Common myeloid progenitor, CD34-positive (primary cell): ENCODE measurements at regions not wholly inside any gene's neighbourhood (a gene's known extent, or its start where the extent isn't known, plus 50 kb on each side); places are given as distances from the start of the nearest gene placed in this dataset.

Experiments
- CTCF ChIA-PET: fragments of 350-600 bp; sonication (Branson Sonifier 250); formaldehyde crosslinking; loops from one replicate; lab custom pipeline; 2021; ENCODE audit warnings: antibody characterized with exemption; lab: Charles Lee
- POLR2A ChIA-PET: fragments of 350-600 bp; sonication (Branson Sonifier 250); formaldehyde crosslinking; loops from one replicate; lab custom pipeline; 2021; ENCODE audit warnings: antibody characterized with exemption; lab: Charles Lee
- DNase-seq, 3 donors: peaks; one replicate each; pipeline versions ENCODE4 v3.0.0 to v3.0.0-alpha.2; 2013
- H3K27ac ChIP-seq, 2 experiments: 1 replicate in 1 of 2; 2 replicates in 1 of 2; pipeline ENCODE4 v1.7.0; 2013; ENCODE audit warnings: inconsistent platforms in 2 of 2, low read length in 2 of 2, mild to moderate bottlenecking in 2 of 2, low read depth in 1 of 2, moderate library complexity in 1 of 2; ENCODE audit not compliant: severe bottlenecking in 2 of 2, insufficient read depth in 1 of 2, poor library complexity in 1 of 2
- H3K27me3 ChIP-seq, 5 experiments: replicated peaks in 2 of 5; 1 replicate in 3 of 5; 2 replicates in 2 of 5; pipeline versions ENCODE4 v1.6.1 to v1.7.0; 2013; ENCODE audit warnings: low read length in 4 of 5, mild to moderate bottlenecking in 2 of 5, moderate library complexity in 2 of 5, inconsistent platforms in 1 of 5; ENCODE audit not compliant: insufficient read depth in 5 of 5, control insufficient read depth in 4 of 5
- H3K36me3 ChIP-seq, 4 experiments: 1 replicate in 2 of 4; 2 replicates in 2 of 4; pipeline versions ENCODE4 v1.6.1 to v1.7.0; 2013; ENCODE audit warnings: low read length in 3 of 4, control low read depth in 1 of 4, mild to moderate bottlenecking in 1 of 4; ENCODE audit not compliant: control insufficient read depth in 4 of 4, insufficient read depth in 4 of 4
- H3K4me1 ChIP-seq, 4 experiments: 1 replicate in 3 of 4; 2 replicates in 1 of 4; pipeline versions ENCODE4 v1.6.1 to v1.7.1; 2013; ENCODE audit warnings: low read length in 3 of 4, mild to moderate bottlenecking in 3 of 4, control low read depth in 1 of 4, inconsistent platforms in 1 of 4, moderate library complexity in 1 of 4; ENCODE audit not compliant: control insufficient read depth in 4 of 4, insufficient read depth in 4 of 4; ENCODE audit errors: control extremely low read depth in 1 of 4
- H3K4me3 ChIP-seq, 7 experiments: 1 replicate in 4 of 7; 2 replicates in 3 of 7; pipeline versions ENCODE4 v1.5.1 to v1.7.0; 2013; ENCODE audit warnings: mild to moderate bottlenecking in 7 of 7, low read length in 6 of 7, moderate library complexity in 6 of 7, inconsistent platforms in 2 of 7, low read depth in 2 of 7, control low read depth in 1 of 7; ENCODE audit not compliant: insufficient read depth in 4 of 7, control insufficient read depth in 1 of 7; ENCODE audit errors: extremely low read depth in 1 of 7
- H3K9me3 ChIP-seq, 5 experiments: 1 replicate in 4 of 5; 2 replicates in 1 of 5; pipeline versions ENCODE4 v1.6.1 to v1.7.1; 2013; ENCODE audit warnings: low read length in 4 of 5, mild to moderate bottlenecking in 2 of 5, inconsistent platforms in 1 of 5, low read depth in 1 of 5, moderate library complexity in 1 of 5; ENCODE audit not compliant: control insufficient read depth in 4 of 5, insufficient read depth in 2 of 5; ENCODE audit errors: control extremely low read depth in 1 of 5
- WGBS: methylation state at CpG from one replicate; pipeline ENCODE4 v1.1.5; 2013; ENCODE audit not compliant: insufficient coverage; 5-methylcytosine and 5-hydroxymethylcytosine counted together

DNA sequence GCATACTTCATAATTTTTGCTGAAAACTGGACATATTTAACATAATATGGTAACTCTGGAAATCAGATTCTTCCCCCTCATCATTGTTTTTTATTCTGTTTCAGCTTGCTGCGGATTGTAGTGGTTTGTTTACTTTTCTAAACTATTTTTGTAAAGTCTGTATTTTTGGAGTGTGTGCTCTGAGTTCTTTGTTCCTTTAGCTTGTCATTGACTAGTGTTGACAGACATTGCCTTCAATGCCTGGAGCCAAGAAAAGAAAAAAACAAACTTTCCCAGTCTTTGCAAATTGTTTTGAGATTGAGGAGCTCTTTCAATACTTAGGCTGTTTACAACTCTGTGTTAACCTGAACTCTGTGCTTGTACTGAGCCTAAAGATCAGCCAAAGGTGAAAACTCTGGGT lies 137.3 kb upstream of the CEP126 start:
- Histone ChIP-seq H3K4me1 (no peaks in the 10 kb centered on the region), H3K36me3 (no peaks in the 10 kb centered on the region), H3K4me3 (no peak overlapping the region), H3K9me3 (peaks cover 0 to 2% (median 0%) of the 10 kb centered on the region in 5 experiments), H3K27ac (no peak overlapping the region), H3K27me3 (no peaks in the 10 kb centered on the region)
- POLR2A ChIA-PET, result no interaction called here
- WGBS, result no CpG with 5 or more reads among the region's 1 CpG
- no peak for DNase-seq
- CTCF ChIA-PET, result no interaction called here

DNA sequence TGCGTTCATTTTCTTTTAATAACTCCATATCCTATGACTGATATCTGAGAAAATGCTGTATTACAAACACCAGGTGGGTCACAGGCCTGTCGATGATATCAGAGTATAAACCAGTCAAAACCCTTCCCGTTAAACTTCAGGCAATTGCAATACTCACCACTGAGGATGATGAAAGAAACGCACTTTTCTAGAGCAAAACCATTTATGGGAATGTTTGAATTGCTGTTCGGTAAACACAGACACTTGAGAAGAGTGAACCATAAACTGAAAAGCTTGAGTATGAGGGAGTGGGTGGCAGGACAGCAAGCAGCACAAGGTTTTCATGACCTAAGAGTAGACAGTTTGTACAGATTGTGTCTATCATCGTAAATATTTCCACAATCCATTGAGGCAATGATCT lies 139.8 kb upstream of the CEP126 start:
- 96% methylated on average over 4 of the region's 6 CpGs for WGBS

DNA sequence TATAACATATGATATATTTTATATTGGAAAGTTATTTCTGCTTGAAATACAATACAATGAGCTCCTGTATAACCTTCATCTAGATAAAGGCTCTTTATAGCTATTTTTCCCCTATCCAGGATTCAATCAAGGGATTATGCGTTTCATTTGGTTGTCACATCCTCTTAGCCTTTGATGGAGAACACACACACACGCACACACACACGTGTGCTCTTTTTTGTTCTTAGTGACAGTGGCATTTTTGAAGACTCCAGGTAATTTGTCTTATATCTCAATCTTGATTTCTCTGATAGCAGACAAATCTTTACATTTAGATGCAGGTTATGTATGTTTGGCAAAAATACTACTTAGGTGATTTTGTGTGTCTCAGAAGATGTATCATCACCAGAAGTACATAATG lies 144.2 kb upstream of the CEP126 start:
- Histone ChIP-seq H3K36me3 (no peaks in the 10 kb centered on the region), H3K4me3 (no peak overlapping the region), H3K9me3 (peaks cover 1 to 6% (median 3%) of the 10 kb centered on the region in 5 experiments), H3K4me1 (no peaks in the 10 kb centered on the region), H3K27me3 (no peaks in the 10 kb centered on the region), H3K27ac (no peak overlapping the region)
- ChIA-PET POLR2A (no interaction called here), CTCF (no interaction called here)
- no peak for DNase-seq
- 100% methylated on average over 1 of the region's 3 CpGs for WGBS

More for the DNA sequence above, 139.8 kb upstream of the CEP126 start:
- H3K4me1 ChIP-seq, result no peaks in the 10 kb centered on the region
- no peaks in the 10 kb centered on the region for H3K27me3 ChIP-seq
- CTCF ChIA-PET, result interaction anchor here (1.1 kb wide), 1 partner anchor 200 kb away, joined by 3 read pairs; no protein-coding TSS in a partner anchor
- H3K9me3 ChIP-seq, result peaks cover 0 to 2% (median 0%) of the 10 kb centered on the region in 5 experiments
- H3K4me3 ChIP-seq, result no peak overlapping the region
- no peaks in the 10 kb centered on the region for H3K36me3 ChIP-seq
- POLR2A ChIA-PET, result no interaction called here
- no peak for DNase-seq
- no peak overlapping the region for H3K27ac ChIP-seq

DNA sequence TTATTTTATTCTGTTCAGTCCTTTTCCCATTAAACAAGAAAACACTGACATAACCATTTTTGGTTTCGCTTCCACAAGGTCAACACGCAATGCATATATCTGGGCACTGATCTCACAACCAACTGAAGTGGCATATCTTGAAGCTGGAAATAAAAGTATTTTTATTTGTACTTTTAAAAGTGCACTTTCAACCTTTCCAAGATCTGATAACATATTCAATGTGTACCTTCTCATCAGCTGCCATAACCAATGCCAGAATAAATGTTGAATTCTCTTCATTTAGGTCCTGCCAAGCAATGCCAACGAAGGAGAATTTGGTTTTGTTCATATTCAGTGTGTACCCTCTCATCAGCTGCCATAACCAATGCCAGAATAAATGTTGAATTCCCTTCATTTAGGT lies 148.9 kb upstream of the CEP126 start:
- Histone ChIP-seq H3K36me3 (no peaks in the 10 kb centered on the region), H3K27me3 (no peaks in the 10 kb centered on the region), H3K9me3 (peaks cover 1 to 6% (median 3%) of the 10 kb centered on the region in 5 experiments), H3K27ac (no peak overlapping the region), H3K4me3 (no peak overlapping the region), H3K4me1 (no peaks in the 10 kb centered on the region)
- no peak for DNase-seq
- ChIA-PET POLR2A (no interaction called here), CTCF (no interaction called here)
- 80% methylated on average over 1 of the region's 3 CpGs for WGBS

DNA sequence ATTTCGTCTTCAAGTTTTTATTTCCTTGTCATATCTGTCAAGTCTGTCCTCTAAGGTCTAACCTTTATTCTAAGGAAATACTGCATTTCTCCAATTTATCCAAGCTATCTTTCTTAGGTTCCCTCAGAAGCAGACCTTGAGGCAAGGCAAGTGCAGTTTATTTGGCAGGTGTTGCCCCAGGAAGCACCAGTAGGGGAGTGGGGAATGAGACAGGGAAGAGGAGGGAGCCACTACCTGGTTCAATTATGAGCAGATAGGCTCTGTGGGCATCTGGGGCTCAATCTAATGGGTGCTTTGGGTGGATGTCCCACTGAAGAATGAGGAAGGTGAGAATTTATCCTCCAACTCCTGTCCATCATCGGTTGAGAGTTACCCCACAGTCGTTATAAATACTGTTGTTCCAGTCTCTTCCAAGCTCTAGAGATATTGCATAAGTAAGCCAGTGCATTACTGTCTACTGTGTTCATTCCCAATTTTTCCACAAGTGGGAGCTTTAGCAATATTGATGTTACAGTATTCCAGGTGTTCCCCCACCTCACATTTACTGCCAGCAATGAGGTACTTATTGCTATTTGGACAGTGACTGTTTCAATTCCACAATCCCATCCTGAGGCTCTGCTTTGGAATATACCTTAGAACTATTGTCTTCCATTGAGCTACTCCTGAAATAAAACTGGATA lies 154.9 kb upstream of the CEP126 start:
- ChIA-PET CTCF (interaction anchor here (0.8 kb wide), 1 partner anchor 9 kb away, joined by 3 read pairs; no protein-coding TSS in a partner anchor), POLR2A (no interaction called here)
- WGBS, result 86% methylated on average over 1 of the region's 3 CpGs
- Histone ChIP-seq H3K9me3 (no peaks in the 10 kb centered on the region), H3K4me1 (no peaks in the 10 kb centered on the region), H3K36me3 (no peaks in the 10 kb centered on the region), H3K27ac (no peak overlapping the region), H3K4me3 (no peak overlapping the region), H3K27me3 (no peaks in the 10 kb centered on the region)
- no peak for DNase-seq

DNA sequence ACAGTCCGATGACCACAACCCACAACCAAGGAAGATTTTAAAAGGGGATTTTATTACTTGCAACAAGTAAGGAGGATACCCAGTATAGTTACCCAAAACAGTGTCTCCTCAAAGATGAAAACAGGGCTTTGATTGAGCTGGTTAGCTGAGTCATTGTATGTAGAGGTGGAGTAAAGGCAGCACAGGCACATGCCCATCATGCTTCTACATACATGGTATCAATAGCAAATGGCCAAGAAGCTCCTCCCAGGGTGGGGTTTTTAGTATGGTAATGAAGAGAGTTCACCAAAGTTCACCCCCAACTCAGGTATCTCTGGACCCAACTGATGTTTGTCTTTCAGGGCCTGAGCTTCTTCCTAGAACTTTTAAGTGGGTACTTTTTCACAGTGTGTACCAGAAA lies 157.1 kb upstream of the CEP126 start:
- WGBS, result 100% methylated on average over 1 of the region's 1 CpG
- H3K4me3 ChIP-seq, result no peak overlapping the region
- POLR2A ChIA-PET, result no interaction called here
- H3K27ac ChIP-seq, result no peak overlapping the region
- CTCF ChIA-PET, result no interaction called here
- no peaks in the 10 kb centered on the region for H3K4me1 ChIP-seq
- H3K9me3 ChIP-seq, result no peaks in the 10 kb centered on the region
- no peaks in the 10 kb centered on the region for H3K27me3 ChIP-seq
- H3K36me3 ChIP-seq, result no peaks in the 10 kb centered on the region
- DNase-seq, result no peak

DNA sequence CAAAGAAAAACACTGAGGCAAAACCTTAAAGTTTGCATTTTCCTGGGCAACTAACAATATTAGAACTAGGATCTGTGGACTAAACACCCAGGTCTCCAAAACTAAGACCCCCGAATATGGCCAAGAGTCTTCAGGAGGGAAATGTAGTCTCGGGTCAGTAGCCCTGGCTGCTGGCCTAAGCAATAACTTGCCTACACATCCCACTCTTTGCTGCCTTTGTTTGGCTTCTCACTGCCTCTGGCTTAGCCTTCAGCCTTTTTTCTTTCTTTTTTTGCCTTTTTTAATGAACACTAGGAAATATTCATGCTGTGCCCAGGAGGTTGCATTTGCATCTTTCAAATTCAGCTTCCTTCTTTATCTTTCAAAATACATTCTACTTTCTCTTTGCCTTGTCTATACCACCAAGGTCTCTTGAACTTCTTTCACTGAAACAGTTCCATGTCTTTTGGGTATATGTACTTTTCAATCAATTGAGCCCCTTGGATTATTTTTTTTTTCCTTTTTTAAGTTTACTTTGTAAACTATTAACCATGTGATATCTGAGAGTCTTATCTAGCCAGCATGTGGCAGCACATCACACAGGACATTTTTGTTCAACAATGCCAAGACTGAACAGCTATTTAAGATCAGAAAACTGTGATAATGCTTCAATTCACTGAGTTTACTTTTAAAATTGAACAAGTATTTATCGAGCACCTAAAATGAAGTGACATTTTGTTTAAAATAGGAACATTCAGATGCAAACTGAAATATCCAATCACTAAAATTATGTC lies 165.0 kb upstream of the TRPC6 start:
- POLR2A ChIA-PET, result no interaction called here
- CTCF ChIA-PET, result no interaction called here
- H3K4me3 ChIP-seq, result no peak overlapping the region

More for the DNA sequence above, 165.0 kb upstream of the TRPC6 start:
- Histone ChIP-seq H3K4me1 (no peaks in the 10 kb centered on the region), H3K27me3 (no peaks in the 10 kb centered on the region), H3K36me3 (no peaks in the 10 kb centered on the region), H3K27ac (no peak overlapping the region), H3K9me3 (no peaks in the 10 kb centered on the region)
- 100% methylated on average over 2 of the region's 3 CpGs for WGBS
- DNase-seq, result no peak
